GM12878 (cell line): ENCODE measurements at regions not wholly inside any gene's neighbourhood (a gene's known extent, or its start where the extent isn't known, plus 50 kb on each side); places are given as distances from the start of the nearest gene placed in this dataset.

Experiments
- BACH1 ChIP-seq: fragments of 450-650 bp; IDR thresholded peaks from 2 replicates; pipeline ENCODE4 v1.6.1; 2017; ENCODE audit warnings: mild to moderate bottlenecking, borderline replicate concordance
- HDGF ChIP-seq: fragments of 450-650 bp; IDR thresholded peaks from 2 replicates; pipeline ENCODE4 v1.6.1; 2016; ENCODE audit warnings: antibody characterized with exemption
- NRF1 ChIP-seq: conservative IDR thresholded peaks from 2 replicates; pipeline ENCODE4 v1.6.1; 2011; ENCODE audit warnings: mild to moderate bottlenecking, low read depth, low read length, improper control_type of control experiment
- POLR2A ChIP-seq: IDR thresholded peaks from 2 replicates; pipeline ENCODE4 v1.6.1; 2011; ENCODE audit warnings: low read depth, mild to moderate bottlenecking, low read length
- RCOR1 ChIP-seq: conservative IDR thresholded peaks from 2 replicates; pipeline ENCODE4 v1.6.1; 2012; ENCODE audit warnings: low read depth, low read length, improper control_type of control experiment
- SP1 ChIP-seq: IDR thresholded peaks from one replicate; pipeline ENCODE4 v1.6.1; 2011; ENCODE audit warnings: low read depth, low read length
- TF ChIP-seq, protein P1 (sequence below), 3 experiments: IDR thresholded peaks in 2 of 3; conservative IDR thresholded peaks in 1 of 3; 2 replicates each; pipeline ENCODE4 v1.5.1; 2011; ENCODE audit warnings: low read depth in 3 of 3, low read length in 3 of 3, mild to moderate bottlenecking in 3 of 3, control low read depth in 2 of 3, moderate library complexity in 2 of 3, inconsistent platforms in 1 of 3, mixed read lengths in 1 of 3; ENCODE audit not compliant: control insufficient read depth in 2 of 3, insufficient read depth in 1 of 3; ENCODE audit errors: extremely low read depth in 1 of 3
- TF ChIP-seq, protein P2 (sequence below): IDR thresholded peaks from 2 replicates; pipeline ENCODE4 v1.6.1; 2012; ENCODE audit warnings: mild to moderate bottlenecking, low read depth, low read length
- TF ChIP-seq, protein P3 (sequence below): fragments of 150-350 bp; IDR thresholded peaks from 2 replicates; pipeline ENCODE4 v1.6.1; 2016; ENCODE audit warnings: low read depth, low read length

DNA sequence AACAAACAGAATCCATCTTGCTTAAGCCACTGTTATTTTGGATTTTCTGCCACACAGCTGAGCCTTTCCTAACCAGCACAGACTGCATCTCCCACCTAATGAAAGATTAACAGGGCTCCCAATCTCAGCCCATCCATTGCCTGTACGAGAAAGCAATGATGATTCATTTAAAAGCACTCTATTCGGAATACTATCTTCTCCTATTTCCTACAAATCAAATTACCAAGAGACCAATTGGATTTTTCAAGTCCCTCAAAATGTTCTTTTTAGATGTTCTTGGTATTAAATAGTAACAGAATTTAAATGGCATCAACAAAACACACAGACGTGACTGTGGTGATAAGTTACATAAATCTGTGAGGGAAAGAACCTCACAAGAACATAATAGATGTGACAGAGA is 324.1 kb downstream of the AGTPBP1 start:
- no peak for TF ChIP-seq HDGF
- TF ChIP-seq POLR2A: no peak
- no peak for TF ChIP-seq BACH1
- TF ChIP-seq, protein P1, sequence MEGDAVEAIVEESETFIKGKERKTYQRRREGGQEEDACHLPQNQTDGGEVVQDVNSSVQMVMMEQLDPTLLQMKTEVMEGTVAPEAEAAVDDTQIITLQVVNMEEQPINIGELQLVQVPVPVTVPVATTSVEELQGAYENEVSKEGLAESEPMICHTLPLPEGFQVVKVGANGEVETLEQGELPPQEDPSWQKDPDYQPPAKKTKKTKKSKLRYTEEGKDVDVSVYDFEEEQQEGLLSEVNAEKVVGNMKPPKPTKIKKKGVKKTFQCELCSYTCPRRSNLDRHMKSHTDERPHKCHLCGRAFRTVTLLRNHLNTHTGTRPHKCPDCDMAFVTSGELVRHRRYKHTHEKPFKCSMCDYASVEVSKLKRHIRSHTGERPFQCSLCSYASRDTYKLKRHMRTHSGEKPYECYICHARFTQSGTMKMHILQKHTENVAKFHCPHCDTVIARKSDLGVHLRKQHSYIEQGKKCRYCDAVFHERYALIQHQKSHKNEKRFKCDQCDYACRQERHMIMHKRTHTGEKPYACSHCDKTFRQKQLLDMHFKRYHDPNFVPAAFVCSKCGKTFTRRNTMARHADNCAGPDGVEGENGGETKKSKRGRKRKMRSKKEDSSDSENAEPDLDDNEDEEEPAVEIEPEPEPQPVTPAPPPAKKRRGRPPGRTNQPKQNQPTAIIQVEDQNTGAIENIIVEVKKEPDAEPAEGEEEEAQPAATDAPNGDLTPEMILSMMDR (IDR thresholded peaks at IDR 0.05 in 2 of 3, conservative IDR thresholded peaks at IDR 0.05 in 1 of 3; ENCODE audit: control insufficient read depth in 2 of 3, extremely low read depth in 1 of 3, insufficient read depth in 1 of 3, low read depth in 3 of 3, low read length in 3 of 3): no peak
- no peak for TF ChIP-seq NRF1
- TF ChIP-seq SP1: no peak
- TF ChIP-seq, protein P2, sequence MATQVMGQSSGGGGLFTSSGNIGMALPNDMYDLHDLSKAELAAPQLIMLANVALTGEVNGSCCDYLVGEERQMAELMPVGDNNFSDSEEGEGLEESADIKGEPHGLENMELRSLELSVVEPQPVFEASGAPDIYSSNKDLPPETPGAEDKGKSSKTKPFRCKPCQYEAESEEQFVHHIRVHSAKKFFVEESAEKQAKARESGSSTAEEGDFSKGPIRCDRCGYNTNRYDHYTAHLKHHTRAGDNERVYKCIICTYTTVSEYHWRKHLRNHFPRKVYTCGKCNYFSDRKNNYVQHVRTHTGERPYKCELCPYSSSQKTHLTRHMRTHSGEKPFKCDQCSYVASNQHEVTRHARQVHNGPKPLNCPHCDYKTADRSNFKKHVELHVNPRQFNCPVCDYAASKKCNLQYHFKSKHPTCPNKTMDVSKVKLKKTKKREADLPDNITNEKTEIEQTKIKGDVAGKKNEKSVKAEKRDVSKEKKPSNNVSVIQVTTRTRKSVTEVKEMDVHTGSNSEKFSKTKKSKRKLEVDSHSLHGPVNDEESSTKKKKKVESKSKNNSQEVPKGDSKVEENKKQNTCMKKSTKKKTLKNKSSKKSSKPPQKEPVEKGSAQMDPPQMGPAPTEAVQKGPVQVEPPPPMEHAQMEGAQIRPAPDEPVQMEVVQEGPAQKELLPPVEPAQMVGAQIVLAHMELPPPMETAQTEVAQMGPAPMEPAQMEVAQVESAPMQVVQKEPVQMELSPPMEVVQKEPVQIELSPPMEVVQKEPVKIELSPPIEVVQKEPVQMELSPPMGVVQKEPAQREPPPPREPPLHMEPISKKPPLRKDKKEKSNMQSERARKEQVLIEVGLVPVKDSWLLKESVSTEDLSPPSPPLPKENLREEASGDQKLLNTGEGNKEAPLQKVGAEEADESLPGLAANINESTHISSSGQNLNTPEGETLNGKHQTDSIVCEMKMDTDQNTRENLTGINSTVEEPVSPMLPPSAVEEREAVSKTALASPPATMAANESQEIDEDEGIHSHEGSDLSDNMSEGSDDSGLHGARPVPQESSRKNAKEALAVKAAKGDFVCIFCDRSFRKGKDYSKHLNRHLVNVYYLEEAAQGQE: no peak
- TF ChIP-seq, protein P3, sequence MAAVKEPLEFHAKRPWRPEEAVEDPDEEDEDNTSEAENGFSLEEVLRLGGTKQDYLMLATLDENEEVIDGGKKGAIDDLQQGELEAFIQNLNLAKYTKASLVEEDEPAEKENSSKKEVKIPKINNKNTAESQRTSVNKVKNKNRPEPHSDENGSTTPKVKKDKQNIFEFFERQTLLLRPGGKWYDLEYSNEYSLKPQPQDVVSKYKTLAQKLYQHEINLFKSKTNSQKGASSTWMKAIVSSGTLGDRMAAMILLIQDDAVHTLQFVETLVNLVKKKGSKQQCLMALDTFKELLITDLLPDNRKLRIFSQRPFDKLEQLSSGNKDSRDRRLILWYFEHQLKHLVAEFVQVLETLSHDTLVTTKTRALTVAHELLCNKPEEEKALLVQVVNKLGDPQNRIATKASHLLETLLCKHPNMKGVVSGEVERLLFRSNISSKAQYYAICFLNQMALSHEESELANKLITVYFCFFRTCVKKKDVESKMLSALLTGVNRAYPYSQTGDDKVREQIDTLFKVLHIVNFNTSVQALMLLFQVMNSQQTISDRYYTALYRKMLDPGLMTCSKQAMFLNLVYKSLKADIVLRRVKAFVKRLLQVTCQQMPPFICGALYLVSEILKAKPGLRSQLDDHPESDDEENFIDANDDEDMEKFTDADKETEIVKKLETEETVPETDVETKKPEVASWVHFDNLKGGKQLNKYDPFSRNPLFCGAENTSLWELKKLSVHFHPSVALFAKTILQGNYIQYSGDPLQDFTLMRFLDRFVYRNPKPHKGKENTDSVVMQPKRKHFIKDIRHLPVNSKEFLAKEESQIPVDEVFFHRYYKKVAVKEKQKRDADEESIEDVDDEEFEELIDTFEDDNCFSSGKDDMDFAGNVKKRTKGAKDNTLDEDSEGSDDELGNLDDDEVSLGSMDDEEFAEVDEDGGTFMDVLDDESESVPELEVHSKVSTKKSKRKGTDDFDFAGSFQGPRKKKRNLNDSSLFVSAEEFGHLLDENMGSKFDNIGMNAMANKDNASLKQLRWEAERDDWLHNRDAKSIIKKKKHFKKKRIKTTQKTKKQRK: no peak
- no peak for TF ChIP-seq RCOR1
